ENCODE measurements at regions not wholly inside any gene's neighbourhood (a gene's known extent, or its start where the extent isn't known, plus 50 kb on each side); places are given as distances from the start of the nearest gene placed in this dataset.

DNA sequence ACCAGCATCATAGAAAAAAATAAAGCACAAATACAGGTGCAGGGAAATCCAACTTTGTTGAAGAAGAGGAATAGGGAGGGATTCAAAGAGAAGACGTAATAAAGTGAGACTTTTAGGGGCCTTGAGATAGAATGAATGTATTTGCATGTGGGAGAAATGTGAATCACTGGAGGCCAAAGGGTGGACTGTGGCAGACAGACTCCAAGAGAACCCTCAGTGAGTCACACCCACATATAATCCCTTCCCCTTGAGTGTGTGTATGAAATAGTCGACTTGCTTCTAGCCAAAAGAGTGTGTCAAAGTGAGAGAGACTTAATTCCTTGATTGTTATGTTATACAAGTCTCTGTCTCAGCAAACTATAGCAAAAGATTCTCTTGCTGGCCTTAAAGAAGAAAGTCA lies 101.3 kb upstream of the GHITM start:
- Histone ChIP-seq H3K4me2 (ENCODE audit: low read length) (no peak overlapping the region), H2AFZ (ENCODE audit: low read length) (no peak overlapping the region), H3K27me3 (ENCODE audit: insufficient read depth, low read length) (no peaks in the 10 kb centered on the region), H3F3A (ENCODE audit: insufficient read depth, low read length) (no peaks in the 10 kb centered on the region), H3K36me3 (ENCODE audit: insufficient read depth, low read length) (no peaks in the 10 kb centered on the region), H3K9me2 (ENCODE audit: low read depth, low read length) (no peaks in the 10 kb centered on the region), H4K20me1 (ENCODE audit: insufficient read depth, low read length) (no peaks in the 10 kb centered on the region), H3K4me3 (ENCODE audit: low read depth, low read length, poor library complexity, severe bottlenecking) (no peak overlapping the region), H3K9ac (ENCODE audit: low read length) (no peak overlapping the region), H3K27ac (ENCODE audit: low read depth, low read length, poor library complexity, severe bottlenecking) (no peak overlapping the region), H3K79me2 (ENCODE audit: insufficient read depth, low read length) (no peaks in the 10 kb centered on the region), H3K4me1 (ENCODE audit: insufficient read depth, low read length, severe bottlenecking) (no peaks in the 10 kb centered on the region), H3K9me3 (ENCODE audit: low read length) (no peaks in the 10 kb centered on the region)
- no peak for TF ChIP-seq EZH2 (IDR thresholded peaks at IDR 0.05; ENCODE audit: borderline replicate concordance, low read length)
- TF ChIP-seq, protein P1, sequence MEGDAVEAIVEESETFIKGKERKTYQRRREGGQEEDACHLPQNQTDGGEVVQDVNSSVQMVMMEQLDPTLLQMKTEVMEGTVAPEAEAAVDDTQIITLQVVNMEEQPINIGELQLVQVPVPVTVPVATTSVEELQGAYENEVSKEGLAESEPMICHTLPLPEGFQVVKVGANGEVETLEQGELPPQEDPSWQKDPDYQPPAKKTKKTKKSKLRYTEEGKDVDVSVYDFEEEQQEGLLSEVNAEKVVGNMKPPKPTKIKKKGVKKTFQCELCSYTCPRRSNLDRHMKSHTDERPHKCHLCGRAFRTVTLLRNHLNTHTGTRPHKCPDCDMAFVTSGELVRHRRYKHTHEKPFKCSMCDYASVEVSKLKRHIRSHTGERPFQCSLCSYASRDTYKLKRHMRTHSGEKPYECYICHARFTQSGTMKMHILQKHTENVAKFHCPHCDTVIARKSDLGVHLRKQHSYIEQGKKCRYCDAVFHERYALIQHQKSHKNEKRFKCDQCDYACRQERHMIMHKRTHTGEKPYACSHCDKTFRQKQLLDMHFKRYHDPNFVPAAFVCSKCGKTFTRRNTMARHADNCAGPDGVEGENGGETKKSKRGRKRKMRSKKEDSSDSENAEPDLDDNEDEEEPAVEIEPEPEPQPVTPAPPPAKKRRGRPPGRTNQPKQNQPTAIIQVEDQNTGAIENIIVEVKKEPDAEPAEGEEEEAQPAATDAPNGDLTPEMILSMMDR (IDR thresholded peaks at IDR 0.05; ENCODE audit: low read length), result no peak

DNA sequence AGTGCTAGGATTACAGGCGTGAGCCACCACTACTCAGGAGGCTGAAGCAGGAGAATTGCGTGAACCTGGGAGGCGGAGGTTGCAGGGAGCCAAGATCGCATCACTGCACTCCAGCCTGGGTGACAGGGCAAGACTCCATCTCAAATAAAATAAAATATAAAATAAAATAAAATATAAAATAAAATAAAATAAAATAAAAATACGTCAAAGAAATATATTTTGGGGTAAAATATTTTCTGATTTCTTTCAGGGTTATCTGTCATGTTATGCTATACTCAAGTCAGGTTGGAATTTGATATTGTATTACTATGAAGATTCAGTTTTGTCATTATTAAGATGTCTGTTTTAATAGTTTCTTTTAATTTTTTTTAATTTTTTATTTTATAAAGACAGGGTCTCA lies 99.4 kb upstream of the GHITM start:
- H3K9ac ChIP-seq (ENCODE audit: low read length), result no peak overlapping the region
- no peaks in the 10 kb centered on the region for H3K9me2 ChIP-seq (ENCODE audit: low read depth, low read length)
- no peaks in the 10 kb centered on the region for H3K27me3 ChIP-seq (ENCODE audit: insufficient read depth, low read length)

DNA sequence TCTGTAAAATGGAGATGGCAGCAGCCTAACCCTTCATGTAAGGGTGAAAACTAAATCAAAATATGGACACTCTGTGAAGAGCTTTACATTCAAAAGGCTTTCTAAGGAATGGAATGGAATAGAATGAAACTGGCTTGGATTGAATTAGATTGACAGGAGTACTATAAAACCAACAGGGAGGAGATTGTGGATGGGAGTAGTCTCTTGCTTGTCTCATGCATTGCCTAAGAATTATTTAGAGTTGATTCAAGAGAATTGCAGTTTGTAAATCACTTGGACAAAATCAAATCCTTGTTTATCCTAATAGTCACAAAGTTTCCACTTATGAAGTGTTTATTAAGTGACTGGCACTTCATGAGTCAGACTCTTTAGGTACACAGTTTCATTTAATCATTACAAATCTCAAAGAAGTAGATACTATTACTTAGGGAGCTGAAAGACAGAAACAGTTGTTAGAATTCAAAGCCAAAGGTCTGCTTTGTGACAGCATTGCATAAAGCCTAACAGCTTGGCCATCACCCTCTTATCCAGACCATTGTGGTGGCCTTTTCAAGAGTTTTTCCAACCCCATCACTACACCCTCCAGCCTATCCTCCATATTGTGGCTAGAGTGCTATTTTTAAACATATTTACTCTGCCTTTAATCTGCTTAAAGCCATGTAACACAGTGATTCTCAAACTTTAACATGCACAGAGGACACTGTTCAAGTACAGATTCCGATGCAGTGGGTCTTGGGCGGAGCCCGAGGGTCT lies 91.9 kb upstream of the GHITM start:
- Histone ChIP-seq H3K9me2 (ENCODE audit: low read depth, low read length) (no peaks in the 10 kb centered on the region), H3K9ac (ENCODE audit: low read length) (no peak overlapping the region), H3K4me3 (ENCODE audit: low read depth, low read length, poor library complexity, severe bottlenecking) (no peak overlapping the region), H3K27me3 (ENCODE audit: insufficient read depth, low read length) (no peaks in the 10 kb centered on the region; the same call in 1 of the 2 replicates), H3K79me2 (ENCODE audit: insufficient read depth, low read length) (no peaks in the 10 kb centered on the region), H3K27ac (ENCODE audit: low read depth, low read length, poor library complexity, severe bottlenecking) (no peak overlapping the region), H3K4me1 (ENCODE audit: insufficient read depth, low read length, severe bottlenecking) (no peaks in the 10 kb centered on the region), H3F3A (ENCODE audit: insufficient read depth, low read length) (no peaks in the 10 kb centered on the region), H2AFZ (ENCODE audit: low read length) (no peak overlapping the region), H4K20me1 (ENCODE audit: insufficient read depth, low read length) (no peaks in the 10 kb centered on the region), H3K9me3 (ENCODE audit: low read length) (no peaks in the 10 kb centered on the region), H3K4me2 (ENCODE audit: low read length) (no peak overlapping the region), H3K36me3 (ENCODE audit: insufficient read depth, low read length) (no peaks in the 10 kb centered on the region)
- TF ChIP-seq EZH2 (IDR thresholded peaks at IDR 0.05; ENCODE audit: borderline replicate concordance, low read length), result no peak
- TF ChIP-seq, protein P1 (IDR thresholded peaks at IDR 0.05; ENCODE audit: low read length), result no peak

More for the DNA sequence above, 99.4 kb upstream of the GHITM start:
- Histone ChIP-seq H3F3A (ENCODE audit: insufficient read depth, low read length) (no peaks in the 10 kb centered on the region), H3K36me3 (ENCODE audit: insufficient read depth, low read length) (no peaks in the 10 kb centered on the region), H3K4me3 (ENCODE audit: low read depth, low read length, poor library complexity, severe bottlenecking) (no peak overlapping the region), H3K27ac (ENCODE audit: low read depth, low read length, poor library complexity, severe bottlenecking) (no peak overlapping the region), H3K4me2 (ENCODE audit: low read length) (no peak overlapping the region), H4K20me1 (ENCODE audit: insufficient read depth, low read length) (no peaks in the 10 kb centered on the region), H2AFZ (ENCODE audit: low read length) (no peak overlapping the region), H3K4me1 (ENCODE audit: insufficient read depth, low read length, severe bottlenecking) (no peaks in the 10 kb centered on the region), H3K79me2 (ENCODE audit: insufficient read depth, low read length) (no peaks in the 10 kb centered on the region), H3K9me3 (ENCODE audit: low read length) (no peaks in the 10 kb centered on the region)
- TF ChIP-seq EZH2 (IDR thresholded peaks at IDR 0.05; ENCODE audit: borderline replicate concordance, low read length), result no peak
- TF ChIP-seq, protein P1 (IDR thresholded peaks at IDR 0.05; ENCODE audit: low read length), result no peak

All from OCI-LY1 (cell line).